RWPE1 (cell line): ENCODE measurements at regions not wholly inside any gene's neighbourhood (a gene's known extent, or its start where the extent isn't known, plus 50 kb on each side); places are given as distances from the start of the nearest gene placed in this dataset.

Experiments used
- CTCF ChIA-PET: fragments of 350-600 bp; sonication (Branson Sonifier 250); formaldehyde crosslinking; extraction: SDS; loops from one replicate; lab custom pipeline; 2021; lab: Yijun Ruan, JAX
- POLR2A ChIA-PET: fragments of 400-600 bp; formaldehyde crosslinking; extraction: SDS; loops from one replicate; lab custom pipeline; 2020; ENCODE audit warnings: antibody characterized with exemption; ENCODE audit not compliant: low non-redundant PET; lab: Yijun Ruan, JAX
- DNase-seq: peaks from one replicate; pipeline ENCODE4 v3.0.0; 2012; ENCODE audit warnings: low spot score
- H3K27ac ChIP-seq: fragments of 450-650 bp; 2 replicates; pipeline ENCODE4 v1.5.1; 2017
- CTCF ChIP-seq: fragments of 450-650 bp; conservative IDR thresholded peaks from 2 replicates; pipeline ENCODE4 v1.5.1; 2017; ENCODE audit warnings: low read depth, mild to moderate bottlenecking

GRCh38 chr1:244161236-244161510 is 110.1 kb downstream of the ZBTB18 start:
- DNase-seq, result no peak
- CTCF ChIA-PET, result no interaction called here
- TF ChIP-seq CTCF, result no peak
- POLR2A ChIA-PET, result no interaction called here
- H3K27ac ChIP-seq, result no peak overlapping the region

GRCh38 chr1:244162786-244163530 is 111.9 kb downstream of the ZBTB18 start:
- ChIA-PET POLR2A (no interaction called here), CTCF (no interaction called here)
- no peak for DNase-seq
- peak overlapping the region; percentile 90; the same call in 1 of the 2 replicates for H3K27ac ChIP-seq
- no peak for TF ChIP-seq CTCF

DNA sequence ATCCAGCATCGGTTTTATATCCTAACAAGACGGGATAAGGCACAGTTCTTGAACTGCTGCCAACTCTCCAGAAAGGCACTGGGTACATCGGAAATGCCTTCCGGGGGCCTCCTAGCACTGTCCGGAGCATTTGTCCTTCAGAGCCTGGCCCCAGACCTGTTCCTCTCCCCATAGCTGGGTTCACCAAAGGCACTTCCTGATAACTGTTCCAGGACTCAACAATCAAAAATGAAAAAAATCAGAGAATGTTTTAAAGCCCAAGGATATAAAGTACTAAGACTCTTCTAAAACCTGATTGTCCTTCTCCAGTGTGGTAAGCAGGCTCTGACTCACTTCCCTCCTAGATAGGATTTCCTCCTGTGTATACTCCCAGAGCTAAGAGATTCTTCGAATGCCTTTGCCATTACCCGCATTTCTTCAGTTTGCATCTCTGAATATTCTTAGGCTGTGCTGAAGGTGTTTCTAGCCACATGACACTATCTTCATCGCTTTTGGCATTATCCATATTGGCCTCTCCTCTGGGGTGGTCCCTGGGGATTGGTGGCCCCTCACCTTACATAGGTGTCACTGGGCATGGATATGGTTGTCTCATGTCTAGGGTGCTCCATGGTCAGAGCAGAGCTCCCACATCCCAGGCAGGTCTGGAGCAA is 112.9 kb downstream of the ZBTB18 start:
- no peak for TF ChIP-seq CTCF
- DNase-seq, result peak; percentile 90
- peak overlapping the region; percentile 90 for H3K27ac ChIP-seq
- POLR2A ChIA-PET, result no interaction called here
- CTCF ChIA-PET, result interaction anchor here (0.5 kb wide), 1 partner anchor 270 kb away, joined by 3 read pairs; no protein-coding TSS in a partner anchor

DNA sequence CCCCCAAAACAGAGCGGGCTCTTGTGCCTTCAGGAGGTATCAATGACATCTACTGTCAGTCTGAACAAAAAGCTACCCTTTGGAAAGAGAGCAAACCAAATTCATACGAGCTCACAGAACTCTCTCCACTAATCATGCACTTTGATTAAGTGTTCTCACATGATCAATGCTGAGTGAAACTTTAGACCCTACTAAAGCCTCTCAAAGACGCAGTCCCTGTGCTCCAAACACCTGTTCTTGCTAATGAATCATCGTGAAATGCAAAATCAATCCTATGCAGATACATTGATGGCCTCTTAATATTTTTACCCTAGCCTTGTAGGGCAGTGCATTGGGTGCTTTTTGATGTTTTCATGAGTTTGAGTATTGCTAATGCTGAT is 113.4 kb downstream of the ZBTB18 start:
- ChIA-PET CTCF (no interaction called here), POLR2A (no interaction called here)
- peak overlapping the region; percentile 90 for H3K27ac ChIP-seq
- no peak for TF ChIP-seq CTCF
- DNase-seq, result no peak

DNA sequence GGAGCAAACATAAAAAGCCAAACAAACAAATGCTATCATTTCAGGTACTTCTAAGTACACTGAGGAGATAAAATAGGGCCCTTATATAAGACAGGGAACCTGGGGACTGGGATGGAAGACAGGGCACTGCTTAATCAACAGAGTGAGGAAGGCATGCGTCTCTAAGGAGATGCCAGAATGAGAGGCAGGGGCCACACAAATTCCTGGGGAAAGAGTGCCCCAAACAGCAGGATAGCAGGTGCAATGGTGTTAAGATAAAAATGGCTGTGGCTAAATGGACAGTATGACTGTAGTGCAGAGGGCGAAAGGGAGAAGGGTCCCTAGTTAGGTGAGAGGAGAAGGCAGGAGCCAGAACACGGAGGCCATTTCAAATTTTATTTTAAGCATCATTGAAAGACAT is 113.9 kb downstream of the ZBTB18 start:
- H3K27ac ChIP-seq, result no peak overlapping the region
- ChIA-PET POLR2A (no interaction called here), CTCF (no interaction called here)
- no peak for DNase-seq
- TF ChIP-seq CTCF, result no peak

- no peak for DNase-seq
- no peak overlapping the region for H3K27ac ChIP-seq
- ChIA-PET POLR2A (no interaction called here), CTCF (no interaction called here)
- TF ChIP-seq CTCF, result no peak
These were observed 114.6 kb downstream of the ZBTB18 start for GRCh38 chr1:244165701-244166100.
